ENCODE measurements at regions not wholly inside any gene's neighbourhood (a gene's known extent, or its start where the extent isn't known, plus 50 kb on each side); places are given as distances from the start of the nearest gene placed in this dataset.

DNA sequence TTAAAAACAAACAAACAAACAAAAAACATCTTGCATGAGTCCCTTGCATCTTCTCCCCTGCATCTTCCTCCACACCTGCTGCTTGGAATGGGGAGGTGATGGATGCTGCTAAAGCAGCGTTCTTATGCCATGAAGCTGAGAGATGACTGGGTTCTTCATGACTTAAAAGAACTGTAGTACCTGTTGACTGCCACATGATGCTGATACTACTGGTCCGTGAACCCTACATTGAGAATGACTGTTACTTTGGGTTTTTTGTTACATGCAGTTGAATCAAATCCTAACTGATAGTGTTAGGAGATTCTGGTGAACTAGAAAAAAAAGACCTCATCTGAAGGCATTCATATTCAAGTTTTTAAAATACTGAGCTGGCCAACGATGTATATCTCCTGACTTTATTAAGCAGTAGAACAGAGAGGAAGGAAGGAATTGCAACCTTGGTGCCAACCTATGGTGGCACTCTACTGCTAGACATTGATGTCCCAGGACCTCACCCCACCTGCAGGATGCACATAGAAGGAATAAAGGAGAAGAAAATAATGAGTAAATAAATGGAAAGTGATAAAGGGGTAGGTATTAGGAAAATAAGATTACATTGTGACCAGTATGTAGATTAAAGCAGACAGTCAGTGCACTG is 63.2 kb upstream of the SPAG16 start:
- intact Hi-C loops (cut with micrococcal nuclease; ENCODE audit: unreplicated experiment) (no loop called here), in situ Hi-C loops (cut with HindIII; ENCODE audit: extremely low pct_ligation_motif_present, low pct_unique_long_range_greater_than_20kb) (no loop called here)
- ATAC-seq (peak; percentile 72), DNase-seq (ENCODE audit: low spot score) (no peak), FAIRE-seq (no peak)
- no peaks in the 10 kb centered on the region for H3K79me2 ChIP-seq (ENCODE audit: insufficient read depth, low read length)
- BruUV-seq (replicated peaks): no TSS peak
- CTCF ChIA-PET (ENCODE audit: low intra/inter-chr PET ratio, low total read pairs): no interaction called here
- POLR2A ChIA-PET: no interaction called here
- no peak overlapping the region for H3K4me3 ChIP-seq (replicated peaks in 1 of 3; ENCODE audit: insufficient read depth in 1 of 3, low read depth in 2 of 3, low read length in 3 of 3)
- H3K4me2 ChIP-seq (ENCODE audit: low read depth, low read length): no peak overlapping the region
- no peaks in the 10 kb centered on the region for H3K9me3 ChIP-seq (ENCODE audit: low read length)
- 0% methylated on average over 3 of the region's 3 CpGs for WGBS (ENCODE audit: low lambda C conversion rate)
- H4K20me1 ChIP-seq (ENCODE audit: insufficient read depth, low read length): no peaks in the 10 kb centered on the region
- H3K36me3 ChIP-seq (replicated peaks in 1 of 2; ENCODE audit: control insufficient read depth in 1 of 2, insufficient read depth in 2 of 2, low read length in 2 of 2): no peaks in the 10 kb centered on the region
- H3K4me1 ChIP-seq (ENCODE audit: insufficient read depth, low read length): no peaks in the 10 kb centered on the region
- no peak overlapping the region for H2AFZ ChIP-seq (ENCODE audit: low read length)
- 0 out of 5 replicates have a peak, but pooled peaks cover 0 to 5% of the 10 kb centered on the region in 2 experiments for H3K27me3 ChIP-seq (ENCODE audit: control insufficient read depth in 1 of 2, insufficient read depth in 2 of 2, low read length in 2 of 2)
- no peak for TF ChIP-seq CBX5 (CRISPR knock-in tag; IDR thresholded peaks at IDR 0.05; ENCODE audit: borderline replicate concordance)
- no peak overlapping the region for H3K27ac ChIP-seq (ENCODE audit: extremely low read length, insufficient read depth, low read length)
- H3K9ac ChIP-seq (ENCODE audit: insufficient read depth, low read depth, low read length): no peak overlapping the region

DNA sequence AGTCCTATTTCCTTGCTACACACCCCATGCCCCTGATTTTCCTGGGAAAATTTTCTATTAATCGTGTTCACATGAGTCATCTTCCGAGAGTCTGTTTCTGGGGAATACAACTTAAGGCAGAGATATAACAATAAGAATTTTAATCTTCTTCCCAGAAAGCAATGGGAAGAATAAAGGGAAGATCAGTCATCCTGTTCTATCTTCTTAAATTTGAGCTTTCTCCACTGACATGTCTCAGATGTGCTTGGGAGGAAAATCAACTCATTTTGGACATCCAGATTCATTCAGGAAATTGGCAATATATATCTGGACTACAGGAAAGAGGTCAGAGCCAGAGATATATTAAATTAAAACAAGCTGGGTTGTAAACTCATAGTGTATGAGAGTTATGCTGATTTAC is 62.3 kb upstream of the SPAG16 start:
- Histone ChIP-seq H3K4me3 (replicated peaks in 1 of 3; ENCODE audit: insufficient read depth in 1 of 3, low read depth in 2 of 3, low read length in 3 of 3) (no peak overlapping the region), H3K4me2 (ENCODE audit: low read depth, low read length) (no peak overlapping the region), H3K9ac (ENCODE audit: insufficient read depth, low read depth, low read length) (no peak overlapping the region), H4K20me1 (ENCODE audit: insufficient read depth, low read length) (no peaks in the 10 kb centered on the region), H3K4me1 (ENCODE audit: insufficient read depth, low read length) (no peaks in the 10 kb centered on the region), H3K9me3 (ENCODE audit: low read length) (no peaks in the 10 kb centered on the region), H3K27me3 (ENCODE audit: control insufficient read depth in 1 of 2, insufficient read depth in 2 of 2, low read length in 2 of 2) (0 out of 5 replicates have a peak, but pooled peaks cover 0 to 5% of the 10 kb centered on the region in 2 experiments), H3K36me3 (replicated peaks in 1 of 2; ENCODE audit: control insufficient read depth in 1 of 2, insufficient read depth in 2 of 2, low read length in 2 of 2) (no peaks in the 10 kb centered on the region), H3K27ac (ENCODE audit: extremely low read length, insufficient read depth, low read length) (no peak overlapping the region), H2AFZ (ENCODE audit: low read length) (no peak overlapping the region), H3K79me2 (ENCODE audit: insufficient read depth, low read length) (no peaks in the 10 kb centered on the region)
- ATAC-seq: no peak
- in situ Hi-C loops (cut with HindIII; ENCODE audit: extremely low pct_ligation_motif_present, low pct_unique_long_range_greater_than_20kb): no loop called here
- CTCF ChIA-PET (ENCODE audit: low intra/inter-chr PET ratio, low total read pairs): no interaction called here
- no peak for DNase-seq (ENCODE audit: low spot score)
- BruUV-seq (replicated peaks): no TSS peak
- WGBS (ENCODE audit: low lambda C conversion rate): 2% methylated on average over 2 of the region's 2 CpGs
- intact Hi-C loops (cut with micrococcal nuclease; ENCODE audit: unreplicated experiment): no loop called here
- POLR2A ChIA-PET: no interaction called here
- FAIRE-seq: no peak
- no peak for TF ChIP-seq ZFP37 (CRISPR knock-in tag; IDR thresholded peaks at IDR 0.05; ENCODE audit: borderline replicate concordance)
- TF ChIP-seq, protein P1, sequence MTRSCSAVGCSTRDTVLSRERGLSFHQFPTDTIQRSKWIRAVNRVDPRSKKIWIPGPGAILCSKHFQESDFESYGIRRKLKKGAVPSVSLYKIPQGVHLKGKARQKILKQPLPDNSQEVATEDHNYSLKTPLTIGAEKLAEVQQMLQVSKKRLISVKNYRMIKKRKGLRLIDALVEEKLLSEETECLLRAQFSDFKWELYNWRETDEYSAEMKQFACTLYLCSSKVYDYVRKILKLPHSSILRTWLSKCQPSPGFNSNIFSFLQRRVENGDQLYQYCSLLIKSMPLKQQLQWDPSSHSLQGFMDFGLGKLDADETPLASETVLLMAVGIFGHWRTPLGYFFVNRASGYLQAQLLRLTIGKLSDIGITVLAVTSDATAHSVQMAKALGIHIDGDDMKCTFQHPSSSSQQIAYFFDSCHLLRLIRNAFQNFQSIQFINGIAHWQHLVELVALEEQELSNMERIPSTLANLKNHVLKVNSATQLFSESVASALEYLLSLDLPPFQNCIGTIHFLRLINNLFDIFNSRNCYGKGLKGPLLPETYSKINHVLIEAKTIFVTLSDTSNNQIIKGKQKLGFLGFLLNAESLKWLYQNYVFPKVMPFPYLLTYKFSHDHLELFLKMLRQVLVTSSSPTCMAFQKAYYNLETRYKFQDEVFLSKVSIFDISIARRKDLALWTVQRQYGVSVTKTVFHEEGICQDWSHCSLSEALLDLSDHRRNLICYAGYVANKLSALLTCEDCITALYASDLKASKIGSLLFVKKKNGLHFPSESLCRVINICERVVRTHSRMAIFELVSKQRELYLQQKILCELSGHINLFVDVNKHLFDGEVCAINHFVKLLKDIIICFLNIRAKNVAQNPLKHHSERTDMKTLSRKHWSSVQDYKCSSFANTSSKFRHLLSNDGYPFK (CRISPR knock-in tag; IDR thresholded peaks at IDR 0.05; ENCODE audit: borderline replicate concordance): no peak
- TF ChIP-seq, protein P2, sequence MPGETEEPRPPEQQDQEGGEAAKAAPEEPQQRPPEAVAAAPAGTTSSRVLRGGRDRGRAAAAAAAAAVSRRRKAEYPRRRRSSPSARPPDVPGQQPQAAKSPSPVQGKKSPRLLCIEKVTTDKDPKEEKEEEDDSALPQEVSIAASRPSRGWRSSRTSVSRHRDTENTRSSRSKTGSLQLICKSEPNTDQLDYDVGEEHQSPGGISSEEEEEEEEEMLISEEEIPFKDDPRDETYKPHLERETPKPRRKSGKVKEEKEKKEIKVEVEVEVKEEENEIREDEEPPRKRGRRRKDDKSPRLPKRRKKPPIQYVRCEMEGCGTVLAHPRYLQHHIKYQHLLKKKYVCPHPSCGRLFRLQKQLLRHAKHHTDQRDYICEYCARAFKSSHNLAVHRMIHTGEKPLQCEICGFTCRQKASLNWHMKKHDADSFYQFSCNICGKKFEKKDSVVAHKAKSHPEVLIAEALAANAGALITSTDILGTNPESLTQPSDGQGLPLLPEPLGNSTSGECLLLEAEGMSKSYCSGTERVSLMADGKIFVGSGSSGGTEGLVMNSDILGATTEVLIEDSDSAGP (CRISPR knock-in tag; IDR thresholded peaks at IDR 0.05; ENCODE audit: borderline replicate concordance): no peak
- no peak for TF ChIP-seq SKI (IDR thresholded peaks at IDR 0.05; ENCODE audit: partially characterized antibody)
- TF ChIP-seq, protein P3, sequence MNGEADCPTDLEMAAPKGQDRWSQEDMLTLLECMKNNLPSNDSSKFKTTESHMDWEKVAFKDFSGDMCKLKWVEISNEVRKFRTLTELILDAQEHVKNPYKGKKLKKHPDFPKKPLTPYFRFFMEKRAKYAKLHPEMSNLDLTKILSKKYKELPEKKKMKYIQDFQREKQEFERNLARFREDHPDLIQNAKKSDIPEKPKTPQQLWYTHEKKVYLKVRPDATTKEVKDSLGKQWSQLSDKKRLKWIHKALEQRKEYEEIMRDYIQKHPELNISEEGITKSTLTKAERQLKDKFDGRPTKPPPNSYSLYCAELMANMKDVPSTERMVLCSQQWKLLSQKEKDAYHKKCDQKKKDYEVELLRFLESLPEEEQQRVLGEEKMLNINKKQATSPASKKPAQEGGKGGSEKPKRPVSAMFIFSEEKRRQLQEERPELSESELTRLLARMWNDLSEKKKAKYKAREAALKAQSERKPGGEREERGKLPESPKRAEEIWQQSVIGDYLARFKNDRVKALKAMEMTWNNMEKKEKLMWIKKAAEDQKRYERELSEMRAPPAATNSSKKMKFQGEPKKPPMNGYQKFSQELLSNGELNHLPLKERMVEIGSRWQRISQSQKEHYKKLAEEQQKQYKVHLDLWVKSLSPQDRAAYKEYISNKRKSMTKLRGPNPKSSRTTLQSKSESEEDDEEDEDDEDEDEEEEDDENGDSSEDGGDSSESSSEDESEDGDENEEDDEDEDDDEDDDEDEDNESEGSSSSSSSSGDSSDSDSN (CRISPR knock-in tag; IDR thresholded peaks at IDR 0.05): no peak
- TF ChIP-seq NFYC (CRISPR knock-in tag; IDR thresholded peaks at IDR 0.05): no peak
- TF ChIP-seq ERF (CRISPR knock-in tag; IDR thresholded peaks at IDR 0.05): no peak
- TF ChIP-seq HHEX (CRISPR knock-in tag; IDR thresholded peaks at IDR 0.05): no peak
- TF ChIP-seq, protein P4, sequence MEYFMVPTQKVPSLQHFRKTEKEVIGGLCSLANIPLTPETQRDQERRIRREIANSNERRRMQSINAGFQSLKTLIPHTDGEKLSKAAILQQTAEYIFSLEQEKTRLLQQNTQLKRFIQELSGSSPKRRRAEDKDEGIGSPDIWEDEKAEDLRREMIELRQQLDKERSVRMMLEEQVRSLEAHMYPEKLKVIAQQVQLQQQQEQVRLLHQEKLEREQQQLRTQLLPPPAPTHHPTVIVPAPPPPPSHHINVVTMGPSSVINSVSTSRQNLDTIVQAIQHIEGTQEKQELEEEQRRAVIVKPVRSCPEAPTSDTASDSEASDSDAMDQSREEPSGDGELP (IDR thresholded peaks at IDR 0.05; ENCODE audit: borderline replicate concordance, low read depth): no peak
- no peak for TF ChIP-seq SIN3B (IDR thresholded peaks at IDR 0.05; ENCODE audit: low read length)
